Neural cell (in vitro differentiated cells): ENCODE measurements at regions not wholly inside any gene's neighbourhood (a gene's known extent, or its start where the extent isn't known, plus 50 kb on each side); places are given as distances from the start of the nearest gene placed in this dataset.

Source experiments
- CTCF ChIP-seq: fragments of 450-650 bp; IDR thresholded peaks from 2 replicates; pipeline ENCODE4 v1.5.1; 2014; ENCODE audit warnings: antibody characterized with exemption, mild to moderate bottlenecking, moderate library complexity; ENCODE audit not compliant: poor library complexity, severe bottlenecking
- EZH2 ChIP-seq: fragments of 200-600, 300-800 bp; shearing (Covaris generic), sonication (generic); IDR thresholded peaks from 2 replicates; pipeline ENCODE4 v1.6.1; 2014; ENCODE audit warnings: antibody characterized with exemption, low read length, borderline replicate concordance, mild to moderate bottlenecking; ENCODE audit not compliant: insufficient read depth, poor library complexity, severe bottlenecking
- MXI1 ChIP-seq: fragments of 450-650 bp; conservative IDR thresholded peaks from 2 replicates; pipeline ENCODE4 v1.6.1; 2014; ENCODE audit warnings: antibody characterized with exemption, mild to moderate bottlenecking; ENCODE audit not compliant: poor library complexity, severe bottlenecking
- POLR2AphosphoS5 ChIP-seq: IDR thresholded peaks from 2 replicates; pipeline ENCODE4 v1.6.1; 2012
- RAD21 ChIP-seq: fragments of 450-650 bp; conservative IDR thresholded peaks from 2 replicates; pipeline ENCODE4 v1.6.1; 2014; ENCODE audit warnings: antibody characterized with exemption, mild to moderate bottlenecking, moderate library complexity
- REST ChIP-seq: IDR thresholded peaks from 2 replicates; pipeline ENCODE4 v1.6.1; 2012; ENCODE audit warnings: borderline replicate concordance
- SMC3 ChIP-seq: fragments of 450-650 bp; conservative IDR thresholded peaks from 2 replicates; pipeline ENCODE4 v1.6.1; 2014; ENCODE audit warnings: antibody characterized with exemption, mild to moderate bottlenecking, moderate library complexity; ENCODE audit not compliant: poor library complexity
- TAF1 ChIP-seq: IDR thresholded peaks from 2 replicates; pipeline ENCODE4 v1.6.1; 2012; ENCODE audit warnings: low read depth

GRCh38 chr9:31103836-31104235 is 1280.6 kb upstream of the ACO1 start:
- TF ChIP-seq CTCF = no peak
- no peak for TF ChIP-seq POLR2AphosphoS5
- TF ChIP-seq REST = no peak
- no peak for TF ChIP-seq RAD21
- TF ChIP-seq TAF1 = no peak
- no peak for TF ChIP-seq SMC3
- TF ChIP-seq EZH2 = no peak
- TF ChIP-seq MXI1 = no peak
